ENCODE measurements at regions not wholly inside any gene's neighbourhood (a gene's known extent, or its start where the extent isn't known, plus 50 kb on each side); places are given as distances from the start of the nearest gene placed in this dataset.
A peak's percentile ranks its signal among the peaks of the same experiment; 100 is the strongest.

- no peak overlapping the region for H2AFZ ChIP-seq (ENCODE audit: low read length)
- no peak overlapping the region for H2AK5ac ChIP-seq (ENCODE audit: low read depth, low read length)
- H3K27me3 ChIP-seq (replicated peaks in 1 of 4; ENCODE audit: control insufficient read depth in 3 of 4, extremely low read depth in 1 of 4, insufficient read depth in 3 of 4, low read length in 3 of 4): no peaks in the 10 kb centered on the region
- WGBS, 2 experiments (ENCODE audit: extremely low coverage in 1 of 2, insufficient coverage in 1 of 2, insufficient read length in 1 of 2, insufficient replicate concordance in 2 of 2, low coverage in 1 of 2, low lambda C conversion rate in 2 of 2, missing lambda C conversion rate in 1 of 2): 72% methylated on average over 2 of the region's 2 CpGs; no CpG with 5 or more reads in 1 of the 2 experiments
- CTCF ChIA-PET (ENCODE audit: partially characterized antibody): interaction anchor here (0.6 to 1.5 kb wide), 6 partner anchors 9 to 575 kb away, joined by 3 read pairs; no protein-coding TSS in a partner anchor
- H3K4me3 ChIP-seq (ENCODE audit: extremely low read depth in 1 of 4, insufficient read depth in 2 of 4, low read depth in 3 of 4, low read length in 4 of 4): no peak overlapping the region
- no peak overlapping the region for H2BK15ac ChIP-seq (ENCODE audit: low read length)
- H4K91ac ChIP-seq (replicated peaks; ENCODE audit: insufficient read length, low read length): no peak overlapping the region
- no peaks in the 10 kb centered on the region for H4K20me1 ChIP-seq (replicated peaks in 1 of 2; ENCODE audit: control insufficient read depth in 1 of 2, insufficient read depth in 2 of 2, low read length in 2 of 2)
- H3K56ac ChIP-seq (replicated peaks; ENCODE audit: insufficient read length, low read depth, low read length): no peak overlapping the region
- H3K9me3 ChIP-seq (ENCODE audit: insufficient read depth in 2 of 2, low read depth in 1 of 2, low read length in 1 of 2): no peaks in the 10 kb centered on the region
- H2BK12ac ChIP-seq (ENCODE audit: low read depth, low read length): no peak overlapping the region
- H3K23ac ChIP-seq (ENCODE audit: insufficient read length): no peak overlapping the region
- H2BK120ac ChIP-seq (replicated peaks; ENCODE audit: low read depth, low read length): no peak overlapping the region
- no peaks in the 10 kb centered on the region for H3K79me2 ChIP-seq (ENCODE audit: control insufficient read depth in 1 of 2, insufficient read depth in 2 of 2, low read length in 2 of 2)
- H4K8ac ChIP-seq (ENCODE audit: extremely low read depth, insufficient read depth, low read length): no peak overlapping the region
- H3K27ac ChIP-seq (ENCODE audit: low read depth, low read length): no peak overlapping the region
- H3K4me2 ChIP-seq (ENCODE audit: insufficient read depth in 1 of 2, low read depth in 2 of 2, low read length in 2 of 2): no peak overlapping the region
- H4K5ac ChIP-seq (ENCODE audit: insufficient read length, low read depth, low read length): no peak overlapping the region
- no peaks in the 10 kb centered on the region for H3K36me3 ChIP-seq (ENCODE audit: control insufficient read depth in 2 of 4, insufficient read depth in 4 of 4, low read length in 3 of 4)
- no peak for FAIRE-seq
- H3K14ac ChIP-seq (ENCODE audit: insufficient read length): no peak overlapping the region
- no peak overlapping the region for H2BK20ac ChIP-seq (ENCODE audit: low read length)
- no peak overlapping the region for H2BK5ac ChIP-seq (ENCODE audit: low read depth, low read length)
- H3K18ac ChIP-seq (ENCODE audit: extremely low read depth, low read length): no peak overlapping the region
- TF ChIP-seq HDAC6 (IDR thresholded peaks at IDR 0.05; ENCODE audit: low read depth, low read length): no peak
- no peak for TF ChIP-seq YY1 (IDR thresholded peaks at IDR 0.05; ENCODE audit: low read depth, low read length)
- no peak for TF ChIP-seq SIRT6 (IDR thresholded peaks at IDR 0.05; ENCODE audit: low read length)
- no peak for TF ChIP-seq KDM4A (IDR thresholded peaks at IDR 0.05; ENCODE audit: low read depth, low read length, severe bottlenecking)
- TF ChIP-seq MAFK (IDR thresholded peaks at IDR 0.05; ENCODE audit: low read depth, low read length): no peak
- TF ChIP-seq GTF2F1 (IDR thresholded peaks at IDR 0.05; ENCODE audit: borderline replicate concordance, low read depth, low read length): no peak
- no peak for TF ChIP-seq ATF3 (IDR thresholded peaks at IDR 0.05; ENCODE audit: insufficient read depth, low read depth, low read length)
- no peak for TF ChIP-seq BACH1 (IDR thresholded peaks at IDR 0.05; ENCODE audit: low read length)
- no peak for TF ChIP-seq POU5F1 (IDR thresholded peaks at IDR 0.05; ENCODE audit: low read depth, low read length)
- TF ChIP-seq CBX5 (IDR thresholded peaks at IDR 0.05; ENCODE audit: low read depth, low read length): no peak
- TF ChIP-seq SP4 (IDR thresholded peaks at IDR 0.05; ENCODE audit: low read length): no peak
- TF ChIP-seq, protein P1, sequence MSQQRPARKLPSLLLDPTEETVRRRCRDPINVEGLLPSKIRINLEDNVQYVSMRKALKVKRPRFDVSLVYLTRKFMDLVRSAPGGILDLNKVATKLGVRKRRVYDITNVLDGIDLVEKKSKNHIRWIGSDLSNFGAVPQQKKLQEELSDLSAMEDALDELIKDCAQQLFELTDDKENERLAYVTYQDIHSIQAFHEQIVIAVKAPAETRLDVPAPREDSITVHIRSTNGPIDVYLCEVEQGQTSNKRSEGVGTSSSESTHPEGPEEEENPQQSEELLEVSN (IDR thresholded peaks at IDR 0.05): no peak
- no peak for TF ChIP-seq HDAC2 (IDR thresholded peaks at IDR 0.05; ENCODE audit: borderline replicate concordance in 1 of 2, low read depth in 2 of 2, low read length in 2 of 2)
- TF ChIP-seq TEAD4 (IDR thresholded peaks at IDR 0.05; ENCODE audit: low read depth, low read length): no peak
- TF ChIP-seq KDM5A (IDR thresholded peaks at IDR 0.05; ENCODE audit: low read length): no peak
- no peaks in the 10 kb centered on the region for H3K4me1 ChIP-seq (replicated peaks in 1 of 4; ENCODE audit: control insufficient read depth in 3 of 4, insufficient read depth in 4 of 4, low read length in 3 of 4)
- DNase-seq (ENCODE audit: low read depth in 1 of 2, low spot score in 2 of 2): peak in 1 of 2 experiments; percentile 36
- POLR2A ChIA-PET (ENCODE audit: partially characterized antibody): no interaction called here
- no peak overlapping the region for H3K4ac ChIP-seq (replicated peaks; ENCODE audit: insufficient read length, low read depth, low read length)
- no peak overlapping the region for H3K9ac ChIP-seq (replicated peaks in 1 of 4; ENCODE audit: extremely low read depth in 1 of 4, low read depth in 3 of 4, low read length in 3 of 4)
- no peaks in the 10 kb centered on the region for H3K79me1 ChIP-seq (ENCODE audit: low read depth, low read length)
- no peaks in the 10 kb centered on the region for H3K23me2 ChIP-seq (ENCODE audit: low read depth, low read length)
Measured at GRCh38 chr9:91062281-91062680, 260.7 kb downstream of the SYK start.
